ENCODE measurements at regions not wholly inside any gene's neighbourhood (a gene's known extent, or its start where the extent isn't known, plus 50 kb on each side); places are given as distances from the start of the nearest gene placed in this dataset.

GRCh38 chr14:36454599-36455240, 65.3 kb downstream of the NKX2-1 start (continued):
- no peak for TF ChIP-seq ZNF441 (CRISPR knock-in tag; IDR thresholded peaks at IDR 0.05; ENCODE audit: borderline replicate concordance)
- no peak for TF ChIP-seq U2AF2 (IDR thresholded peaks at IDR 0.05; ENCODE audit: low read depth, low read length)
- no peak for TF ChIP-seq HNRNPL (IDR thresholded peaks at IDR 0.05; ENCODE audit: low read depth, low read length)
- TF ChIP-seq ZNF713 (CRISPR knock-in tag; IDR thresholded peaks at IDR 0.05), result no peak
- TF ChIP-seq, protein P1, sequence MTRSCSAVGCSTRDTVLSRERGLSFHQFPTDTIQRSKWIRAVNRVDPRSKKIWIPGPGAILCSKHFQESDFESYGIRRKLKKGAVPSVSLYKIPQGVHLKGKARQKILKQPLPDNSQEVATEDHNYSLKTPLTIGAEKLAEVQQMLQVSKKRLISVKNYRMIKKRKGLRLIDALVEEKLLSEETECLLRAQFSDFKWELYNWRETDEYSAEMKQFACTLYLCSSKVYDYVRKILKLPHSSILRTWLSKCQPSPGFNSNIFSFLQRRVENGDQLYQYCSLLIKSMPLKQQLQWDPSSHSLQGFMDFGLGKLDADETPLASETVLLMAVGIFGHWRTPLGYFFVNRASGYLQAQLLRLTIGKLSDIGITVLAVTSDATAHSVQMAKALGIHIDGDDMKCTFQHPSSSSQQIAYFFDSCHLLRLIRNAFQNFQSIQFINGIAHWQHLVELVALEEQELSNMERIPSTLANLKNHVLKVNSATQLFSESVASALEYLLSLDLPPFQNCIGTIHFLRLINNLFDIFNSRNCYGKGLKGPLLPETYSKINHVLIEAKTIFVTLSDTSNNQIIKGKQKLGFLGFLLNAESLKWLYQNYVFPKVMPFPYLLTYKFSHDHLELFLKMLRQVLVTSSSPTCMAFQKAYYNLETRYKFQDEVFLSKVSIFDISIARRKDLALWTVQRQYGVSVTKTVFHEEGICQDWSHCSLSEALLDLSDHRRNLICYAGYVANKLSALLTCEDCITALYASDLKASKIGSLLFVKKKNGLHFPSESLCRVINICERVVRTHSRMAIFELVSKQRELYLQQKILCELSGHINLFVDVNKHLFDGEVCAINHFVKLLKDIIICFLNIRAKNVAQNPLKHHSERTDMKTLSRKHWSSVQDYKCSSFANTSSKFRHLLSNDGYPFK (CRISPR knock-in tag; IDR thresholded peaks at IDR 0.05; ENCODE audit: borderline replicate concordance), result no peak
- TF ChIP-seq MEIS1 (CRISPR knock-in tag; IDR thresholded peaks at IDR 0.05; ENCODE audit: borderline replicate concordance), result no peak
- TF ChIP-seq TRAFD1 (CRISPR knock-in tag; IDR thresholded peaks at IDR 0.05; ENCODE audit: borderline replicate concordance), result no peak
- no peak for TF ChIP-seq PCBP1 (IDR thresholded peaks at IDR 0.05; ENCODE audit: borderline replicate concordance, low read depth, low read length)
- TF ChIP-seq KLF12 (CRISPR knock-in tag; IDR thresholded peaks at IDR 0.05; ENCODE audit: borderline replicate concordance), result no peak
- peak; percentile 55 for TF ChIP-seq HNF4A (CRISPR knock-in tag; IDR thresholded peaks at IDR 0.05)
- no peak for TF ChIP-seq ZNF644 (CRISPR knock-in tag; IDR thresholded peaks at IDR 0.05; ENCODE audit: low read depth)
- no peak for TF ChIP-seq ZSCAN9 (CRISPR knock-in tag; IDR thresholded peaks at IDR 0.05; ENCODE audit: borderline replicate concordance)
- TF ChIP-seq SALL1 (CRISPR knock-in tag; IDR thresholded peaks at IDR 0.05), result peak; percentile 12; the same call in 1 of the 2 replicates
- TF ChIP-seq, protein P2, sequence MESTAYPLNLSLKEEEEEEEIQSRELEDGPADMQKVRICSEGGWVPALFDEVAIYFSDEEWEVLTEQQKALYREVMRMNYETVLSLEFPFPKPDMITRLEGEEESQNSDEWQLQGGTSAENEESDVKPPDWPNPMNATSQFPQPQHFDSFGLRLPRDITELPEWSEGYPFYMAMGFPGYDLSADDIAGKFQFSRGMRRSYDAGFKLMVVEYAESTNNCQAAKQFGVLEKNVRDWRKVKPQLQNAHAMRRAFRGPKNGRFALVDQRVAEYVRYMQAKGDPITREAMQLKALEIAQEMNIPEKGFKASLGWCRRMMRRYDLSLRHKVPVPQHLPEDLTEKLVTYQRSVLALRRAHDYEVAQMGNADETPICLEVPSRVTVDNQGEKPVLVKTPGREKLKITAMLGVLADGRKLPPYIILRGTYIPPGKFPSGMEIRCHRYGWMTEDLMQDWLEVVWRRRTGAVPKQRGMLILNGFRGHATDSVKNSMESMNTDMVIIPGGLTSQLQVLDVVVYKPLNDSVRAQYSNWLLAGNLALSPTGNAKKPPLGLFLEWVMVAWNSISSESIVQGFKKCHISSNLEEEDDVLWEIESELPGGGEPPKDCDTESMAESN (CRISPR knock-in tag; conservative IDR thresholded peaks at IDR 0.05), result no peak
- TF ChIP-seq ZBTB14 (CRISPR knock-in tag; IDR thresholded peaks at IDR 0.05), result no peak
- no peak for TF ChIP-seq FOXP1 (IDR thresholded peaks at IDR 0.05)
- peak; percentile 69 for TF ChIP-seq FOXP1 (CRISPR knock-in tag; IDR thresholded peaks at IDR 0.05)
- peak; percentile 60; the same call in 1 of the 2 replicates for TF ChIP-seq FOXP4 (CRISPR knock-in tag; IDR thresholded peaks at IDR 0.05)
- no peak for TF ChIP-seq ETV6 (CRISPR knock-in tag; conservative IDR thresholded peaks at IDR 0.05)
- no peak for TF ChIP-seq HES4 (CRISPR knock-in tag; IDR thresholded peaks at IDR 0.05; ENCODE audit: borderline replicate concordance)
- TF ChIP-seq ZNF253 (CRISPR knock-in tag; IDR thresholded peaks at IDR 0.05; ENCODE audit: borderline replicate concordance), result no peak
- no peak for TF ChIP-seq GFI1 (CRISPR knock-in tag; IDR thresholded peaks at IDR 0.05; ENCODE audit: borderline replicate concordance)

Measured in HepG2 (cell line).